Ishikawa (cell line): ENCODE measurements at regions not wholly inside any gene's neighbourhood (a gene's known extent, or its start where the extent isn't known, plus 50 kb on each side); places are given as distances from the start of the nearest gene placed in this dataset.

Source experiments
- CEBPB ChIP-seq: IDR thresholded peaks from 2 replicates; pipeline ENCODE4 v1.6.1; 2012
- CREB1 ChIP-seq: IDR thresholded peaks from 2 replicates; pipeline ENCODE4 v1.6.1; 2012; ENCODE audit warnings: low read depth
- EGR1 ChIP-seq: IDR thresholded peaks from 2 replicates; pipeline ENCODE4 v1.6.1; 2012
- EP300 ChIP-seq: IDR thresholded peaks from 2 replicates; pipeline ENCODE4 v1.6.1; 2012; ENCODE audit warnings: borderline replicate concordance
- FOXM1 ChIP-seq: IDR thresholded peaks from 2 replicates; pipeline ENCODE4 v1.6.1; 2012; ENCODE audit warnings: low read depth, borderline replicate concordance
- MAX ChIP-seq: IDR thresholded peaks from 2 replicates; pipeline ENCODE4 v1.6.1; 2012
- NFIC ChIP-seq: IDR thresholded peaks from 2 replicates; pipeline ENCODE4 v1.6.1; 2012
- RAD21 ChIP-seq: IDR thresholded peaks from 2 replicates; pipeline ENCODE4 v1.6.1; 2012; ENCODE audit warnings: low read depth
- TAF1 ChIP-seq: IDR thresholded peaks from 2 replicates; pipeline ENCODE4 v1.6.1; 2012; ENCODE audit warnings: low read depth, mild to moderate bottlenecking
- TCF12 ChIP-seq: IDR thresholded peaks from 2 replicates; pipeline ENCODE4 v1.6.1; 2012; ENCODE audit warnings: low read depth
- TEAD4 ChIP-seq: IDR thresholded peaks from 2 replicates; pipeline ENCODE4 v1.6.1; 2012
- YY1 ChIP-seq: IDR thresholded peaks from 2 replicates; pipeline ENCODE4 v1.6.1; 2012; ENCODE audit warnings: low read depth
- ZBTB7A ChIP-seq: IDR thresholded peaks from 2 replicates; pipeline ENCODE4 v1.6.1; 2012; ENCODE audit warnings: low read depth
- TF ChIP-seq, protein P1 (sequence below): IDR thresholded peaks from 2 replicates; pipeline ENCODE4 v1.6.1; 2012
- TF ChIP-seq, protein P2 (sequence below): IDR thresholded peaks from 2 replicates; pipeline ENCODE4 v1.6.1; 2012; ENCODE audit warnings: low read depth, mild to moderate bottlenecking

DNA sequence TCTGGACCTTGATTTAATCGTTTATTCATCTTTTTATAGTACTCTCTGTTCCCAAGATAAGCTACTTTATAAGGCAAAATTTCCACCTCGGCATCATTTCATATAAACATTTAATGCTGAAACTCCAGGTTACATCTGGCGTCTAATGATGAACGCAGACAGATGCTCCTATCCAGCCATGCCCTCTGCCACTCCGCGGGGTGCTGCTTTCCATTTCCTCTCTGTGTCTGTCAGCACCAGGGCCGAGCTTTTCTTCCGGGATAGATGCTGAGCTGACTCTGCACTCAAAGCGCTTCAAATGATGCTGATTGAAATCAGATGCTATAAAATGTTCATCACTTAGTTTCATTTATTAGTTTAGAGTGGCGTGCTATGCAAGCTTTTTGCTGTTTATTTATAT lies 80.5 kb upstream of the HELT start:
- no peak for TF ChIP-seq EGR1
- TF ChIP-seq, protein P1, sequence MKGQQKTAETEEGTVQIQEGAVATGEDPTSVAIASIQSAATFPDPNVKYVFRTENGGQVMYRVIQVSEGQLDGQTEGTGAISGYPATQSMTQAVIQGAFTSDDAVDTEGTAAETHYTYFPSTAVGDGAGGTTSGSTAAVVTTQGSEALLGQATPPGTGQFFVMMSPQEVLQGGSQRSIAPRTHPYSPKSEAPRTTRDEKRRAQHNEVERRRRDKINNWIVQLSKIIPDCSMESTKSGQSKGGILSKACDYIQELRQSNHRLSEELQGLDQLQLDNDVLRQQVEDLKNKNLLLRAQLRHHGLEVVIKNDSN = no peak
- TF ChIP-seq NFIC = no peak

DNA sequence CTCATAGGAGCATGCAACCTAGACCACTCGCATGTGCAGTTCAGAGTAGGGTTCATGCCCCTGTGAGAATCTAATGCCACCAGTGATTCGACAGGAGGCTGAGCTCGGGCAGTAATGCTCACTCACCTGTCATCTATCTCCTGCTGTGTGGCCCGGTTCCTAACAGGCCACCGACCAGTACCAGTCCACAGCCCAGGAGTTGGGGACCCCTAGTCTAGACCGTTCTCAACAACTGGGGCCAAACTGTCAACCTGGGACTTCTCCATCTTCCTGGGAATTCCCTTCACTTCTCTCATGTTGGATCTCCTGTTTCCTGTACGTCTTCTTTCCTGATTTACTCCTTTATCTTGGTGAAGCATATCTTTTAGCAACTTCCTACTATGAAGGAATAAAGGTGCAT lies 79.4 kb upstream of the HELT start:
- TF ChIP-seq, protein P2, sequence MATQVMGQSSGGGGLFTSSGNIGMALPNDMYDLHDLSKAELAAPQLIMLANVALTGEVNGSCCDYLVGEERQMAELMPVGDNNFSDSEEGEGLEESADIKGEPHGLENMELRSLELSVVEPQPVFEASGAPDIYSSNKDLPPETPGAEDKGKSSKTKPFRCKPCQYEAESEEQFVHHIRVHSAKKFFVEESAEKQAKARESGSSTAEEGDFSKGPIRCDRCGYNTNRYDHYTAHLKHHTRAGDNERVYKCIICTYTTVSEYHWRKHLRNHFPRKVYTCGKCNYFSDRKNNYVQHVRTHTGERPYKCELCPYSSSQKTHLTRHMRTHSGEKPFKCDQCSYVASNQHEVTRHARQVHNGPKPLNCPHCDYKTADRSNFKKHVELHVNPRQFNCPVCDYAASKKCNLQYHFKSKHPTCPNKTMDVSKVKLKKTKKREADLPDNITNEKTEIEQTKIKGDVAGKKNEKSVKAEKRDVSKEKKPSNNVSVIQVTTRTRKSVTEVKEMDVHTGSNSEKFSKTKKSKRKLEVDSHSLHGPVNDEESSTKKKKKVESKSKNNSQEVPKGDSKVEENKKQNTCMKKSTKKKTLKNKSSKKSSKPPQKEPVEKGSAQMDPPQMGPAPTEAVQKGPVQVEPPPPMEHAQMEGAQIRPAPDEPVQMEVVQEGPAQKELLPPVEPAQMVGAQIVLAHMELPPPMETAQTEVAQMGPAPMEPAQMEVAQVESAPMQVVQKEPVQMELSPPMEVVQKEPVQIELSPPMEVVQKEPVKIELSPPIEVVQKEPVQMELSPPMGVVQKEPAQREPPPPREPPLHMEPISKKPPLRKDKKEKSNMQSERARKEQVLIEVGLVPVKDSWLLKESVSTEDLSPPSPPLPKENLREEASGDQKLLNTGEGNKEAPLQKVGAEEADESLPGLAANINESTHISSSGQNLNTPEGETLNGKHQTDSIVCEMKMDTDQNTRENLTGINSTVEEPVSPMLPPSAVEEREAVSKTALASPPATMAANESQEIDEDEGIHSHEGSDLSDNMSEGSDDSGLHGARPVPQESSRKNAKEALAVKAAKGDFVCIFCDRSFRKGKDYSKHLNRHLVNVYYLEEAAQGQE = no peak
- TF ChIP-seq MAX (no peak), EP300 (no peak), ZBTB7A (no peak), RAD21 (no peak)

- TF ChIP-seq TCF12 = no peak
- TF ChIP-seq EP300 = no peak
- no peak for TF ChIP-seq EGR1
- no peak for TF ChIP-seq RAD21
- TF ChIP-seq CREB1 = no peak
- TF ChIP-seq CEBPB = no peak
- TF ChIP-seq FOXM1 = no peak
- TF ChIP-seq YY1 = no peak
- TF ChIP-seq NFIC = no peak
- TF ChIP-seq, protein P2 = no peak
- TF ChIP-seq TAF1 = no peak
- no peak for TF ChIP-seq TEAD4
- TF ChIP-seq MAX = no peak
- TF ChIP-seq, protein P1 = no peak
- TF ChIP-seq ZBTB7A = no peak
These were observed 78.3 kb upstream of the HELT start for GRCh38 chr4:184939978-184940377.

GRCh38 chr4:184940500-184940899 lies 77.8 kb upstream of the HELT start:
- TF ChIP-seq RAD21 (no peak), NFIC (no peak), MAX (no peak), EP300 (no peak), TEAD4 (no peak), YY1 (no peak), CEBPB (no peak), TCF12 (no peak)
- TF ChIP-seq, protein P2 = no peak

DNA sequence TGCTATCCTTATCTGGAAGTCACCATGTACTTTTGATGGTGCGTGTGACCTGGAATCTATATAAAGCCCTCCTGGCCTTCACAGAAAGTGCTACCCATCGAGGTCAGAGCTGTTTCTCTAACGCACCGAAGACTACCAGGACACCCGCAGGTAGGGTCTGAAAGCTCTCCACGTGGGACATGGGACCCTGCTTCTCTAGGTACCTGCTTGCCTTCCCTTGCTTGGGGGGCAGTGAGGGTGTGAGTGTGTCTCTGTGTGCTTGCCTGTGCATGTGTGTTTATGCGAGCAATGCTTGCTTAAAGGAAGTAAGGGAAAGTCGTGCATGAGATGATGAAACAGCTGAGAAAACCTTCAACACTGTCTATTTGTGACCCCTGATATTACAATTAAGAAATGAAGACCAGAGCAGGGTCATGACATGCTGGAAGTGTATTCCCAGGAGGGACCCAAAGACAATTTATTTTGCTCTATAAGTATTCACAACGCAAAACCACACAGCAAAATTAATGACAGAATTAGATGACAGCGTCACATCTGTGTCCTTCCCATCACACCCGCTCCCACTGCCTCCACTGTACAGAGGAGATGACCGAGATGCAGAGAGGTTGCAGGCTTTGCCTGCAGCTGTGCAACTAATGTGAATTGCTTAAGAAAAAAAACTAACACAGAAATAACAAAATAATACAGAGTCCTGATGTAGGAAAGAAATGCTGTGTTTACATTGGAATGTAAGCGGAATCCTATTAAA lies 76.4 kb upstream of the HELT start:
- TF ChIP-seq CREB1 (no peak), CEBPB (no peak), YY1 (no peak), EGR1 (no peak), FOXM1 (no peak), NFIC (no peak), RAD21 (no peak), EP300 (no peak), TCF12 (no peak), MAX (no peak), TEAD4 (no peak), TAF1 (no peak), ZBTB7A (no peak)
- TF ChIP-seq, protein P2 = no peak
- TF ChIP-seq, protein P1 = no peak
